IMR-90 (cell line): ENCODE measurements at regions not wholly inside any gene's neighbourhood (a gene's known extent, or its start where the extent isn't known, plus 50 kb on each side); places are given as distances from the start of the nearest gene placed in this dataset.

Source experiments
- BHLHE40 ChIP-seq: fragments of 150-350 bp; IDR thresholded peaks from 2 replicates; pipeline ENCODE4 v1.6.1; 2016; ENCODE audit warnings: mild to moderate bottlenecking, low read depth, low read length
- CEBPB ChIP-seq: IDR thresholded peaks from 2 replicates; pipeline ENCODE4 v1.6.1; 2012; ENCODE audit warnings: low read depth, low read length, improper control_type of control experiment
- CTCF ChIP-seq: conservative IDR thresholded peaks from 2 replicates; pipeline ENCODE4 v1.5.1; 2012; ENCODE audit warnings: mild to moderate bottlenecking, low read depth, low read length, improper control_type of control experiment
- ELK1 ChIP-seq: fragments of 150-350 bp; IDR thresholded peaks from 2 replicates; pipeline ENCODE4 v1.6.1; 2016; ENCODE audit warnings: low read depth, mild to moderate bottlenecking, low read length, moderate library complexity, borderline replicate concordance
- FOS ChIP-seq: fragments of 150-350 bp; IDR thresholded peaks from 2 replicates; pipeline ENCODE4 v1.6.1; 2016; ENCODE audit warnings: low read depth, low read length
- MAZ ChIP-seq: IDR thresholded peaks from 2 replicates; pipeline ENCODE4 v1.6.1; 2012; ENCODE audit warnings: low read depth, mild to moderate bottlenecking, low read length, improper control_type of control experiment, moderate library complexity, borderline replicate concordance
- MXI1 ChIP-seq: IDR thresholded peaks from 2 replicates; pipeline ENCODE4 v1.6.1; 2012; ENCODE audit warnings: low read depth, mild to moderate bottlenecking, low read length, moderate library complexity, borderline replicate concordance
- POLR2A ChIP-seq: IDR thresholded peaks from 2 replicates; pipeline ENCODE4 v1.6.1; 2012; ENCODE audit warnings: mild to moderate bottlenecking, low read depth, low read length
- RAD21 ChIP-seq: IDR thresholded peaks from 2 replicates; pipeline ENCODE4 v1.6.1; 2012; ENCODE audit warnings: low read length, improper control_type of control experiment
- RCOR1 ChIP-seq: IDR thresholded peaks from 2 replicates; pipeline ENCODE4 v1.6.1; 2012; ENCODE audit warnings: mild to moderate bottlenecking, low read length, improper control_type of control experiment; ENCODE audit not compliant: insufficient replicate concordance
- RFX5 ChIP-seq: IDR thresholded peaks from 2 replicates; pipeline ENCODE4 v1.8.0; 2012; ENCODE audit warnings: low read depth, mild to moderate bottlenecking, low read length, moderate library complexity
- SMC3 ChIP-seq: fragments of 150-350 bp; IDR thresholded peaks from 2 replicates; pipeline ENCODE4 v1.6.1; 2016; ENCODE audit warnings: low read depth, mild to moderate bottlenecking, antibody characterized with exemption, low read length, moderate library complexity
- USF2 ChIP-seq: fragments of 150-350 bp; IDR thresholded peaks from 2 replicates; pipeline ENCODE4 v1.6.1; 2017; ENCODE audit warnings: mild to moderate bottlenecking, antibody characterized with exemption, low read length, low read depth

- TF ChIP-seq MAZ: no peak
- no peak for TF ChIP-seq BHLHE40
- TF ChIP-seq CTCF: no peak
- TF ChIP-seq ELK1: no peak
- TF ChIP-seq MXI1: no peak
- TF ChIP-seq FOS: no peak
- TF ChIP-seq POLR2A: no peak
- no peak for TF ChIP-seq RFX5
- TF ChIP-seq CEBPB: 0 out of 2 replicates have a peak, but pooled peaks have one; percentile 15
- no peak for TF ChIP-seq USF2
- TF ChIP-seq RCOR1: no peak
- TF ChIP-seq SMC3: no peak
- TF ChIP-seq RAD21: no peak
Observed at GRCh38 chr12:114769634-114770033, 85.7 kb upstream of the TBX3 start.
